OCI-LY7 (cell line): ENCODE measurements at regions not wholly inside any gene's neighbourhood (a gene's known extent, or its start where the extent isn't known, plus 50 kb on each side); places are given as distances from the start of the nearest gene placed in this dataset.

Experiments used
- BruUV-seq: library from RNA; stranded (reverse); fragments of 400-500 nt; replicated peaks from 2 replicates; lab custom pipeline; 2021; lab: Mats Ljungman, UMichigan
- CTCF ChIA-PET: fragments of 300-600 bp; sonication (Branson Sonifier 250); formaldehyde crosslinking; loops from one replicate; lab custom pipeline; 2022; ENCODE audit warnings: antibody characterized with exemption; ENCODE audit not compliant: unreplicated experiment; lab: Charles Lee
- POLR2A ChIA-PET: fragments of 300-600 bp; sonication (Branson Sonifier 250); formaldehyde crosslinking; loops from one replicate; lab custom pipeline; 2022; ENCODE audit warnings: antibody characterized with exemption; lab: Charles Lee
- DNase-seq: peaks from one replicate; pipeline ENCODE4 v3.0.0-alpha.2; 2015; ENCODE audit warnings: low spot score
- H2AFZ ChIP-seq: fragments of 200-600 bp; sonication (generic), shearing (Covaris generic); 2 replicates; pipeline ENCODE4 v1.6.1; 2014; ENCODE audit warnings: mild to moderate bottlenecking, antibody characterized with exemption, low read length, moderate library complexity
- H3K27ac ChIP-seq: fragments of 200-600 bp; sonication (generic); 2 replicates; pipeline ENCODE4 v1.5.1; 2014; ENCODE audit warnings: mixed run types, low read depth, mild to moderate bottlenecking, moderate library complexity, low read length, inconsistent platforms; ENCODE audit not compliant: poor library complexity, severe bottlenecking
- H3K36me3 ChIP-seq: fragments of 200-600 bp; sonication (generic); 2 replicates; pipeline ENCODE4 v1.6.1; 2014; ENCODE audit warnings: mild to moderate bottlenecking, antibody characterized with exemption, low read length, moderate library complexity, mixed read lengths; ENCODE audit not compliant: insufficient read depth
- H3K4me1 ChIP-seq: fragments of 200-600 bp; sonication (generic); 2 replicates; pipeline ENCODE4 v1.5.1; 2014; ENCODE audit warnings: mild to moderate bottlenecking, low read length; ENCODE audit not compliant: insufficient read depth, poor library complexity, severe bottlenecking
- H3K4me2 ChIP-seq: fragments of 200-600 bp; sonication (generic); 2 replicates; pipeline ENCODE4 v1.6.1; 2014; ENCODE audit warnings: mild to moderate bottlenecking, low read length
- H3K4me3 ChIP-seq: fragments of 200-600 bp; sonication (generic); 2 replicates; pipeline ENCODE4 v1.5.1; 2014; ENCODE audit warnings: mild to moderate bottlenecking, low read depth, low read length; ENCODE audit not compliant: poor library complexity, severe bottlenecking
- H3K79me2 ChIP-seq: fragments of 200-600 bp; sonication (generic); 2 replicates; pipeline ENCODE4 v1.6.1; 2016; ENCODE audit warnings: low read depth, mild to moderate bottlenecking, low read length, moderate library complexity, mixed read lengths; ENCODE audit not compliant: insufficient read depth
- H3K9me2 ChIP-seq: fragments of 200-600 bp; sonication (generic); 2 replicates; pipeline ENCODE4 v1.6.1; 2016; ENCODE audit warnings: mild to moderate bottlenecking, low read length, mixed read lengths; ENCODE audit not compliant: insufficient read depth
- H3K9me3 ChIP-seq: fragments of 200-600 bp; sonication (generic); 2 replicates; pipeline ENCODE4 v1.6.1; 2014; ENCODE audit warnings: mild to moderate bottlenecking, mixed run types, low read length, mixed read lengths
- H4K20me1 ChIP-seq: fragments of 200-600 bp; sonication (generic); 2 replicates; pipeline ENCODE4 v1.6.1; 2014; ENCODE audit warnings: mild to moderate bottlenecking, antibody characterized with exemption, low read length, moderate library complexity, mixed read lengths; ENCODE audit not compliant: insufficient read depth
- CTCF ChIP-seq: fragments of 200-600 bp; sonication (generic); conservative IDR thresholded peaks from 2 replicates; pipeline ENCODE4 v1.5.1; 2014; ENCODE audit warnings: mild to moderate bottlenecking, antibody characterized with exemption, low read length, moderate library complexity, mixed read lengths
- EZH2phosphoT487 ChIP-seq: fragments of 200-600 bp; sonication (generic); IDR thresholded peaks from 2 replicates; pipeline ENCODE4 v1.6.1; 2018; ENCODE audit warnings: low read depth, borderline replicate concordance, mild to moderate bottlenecking, mixed run types, antibody characterized with exemption, low read length, moderate library complexity, mixed read lengths
- intact Hi-C: fragments of 100-400 bp; cut with micrococcal nuclease; formaldehyde crosslinking; loops from one replicate; pipeline ENCODE4 v1.10.0; 2022; ENCODE audit not compliant: unreplicated experiment

GRCh38 chr17:53527473-53527872 lies 295.3 kb upstream of the KIF2B start:
- Histone ChIP-seq H3K4me3 (no peak overlapping the region), H3K4me2 (no peak overlapping the region), H3K9me3 (no peaks in the 10 kb centered on the region), H2AFZ (no peak overlapping the region), H3K9me2 (no peaks in the 10 kb centered on the region), H3K36me3 (no peaks in the 10 kb centered on the region), H4K20me1 (no peaks in the 10 kb centered on the region), H3K79me2 (no peaks in the 10 kb centered on the region), H3K27ac (no peak overlapping the region), H3K4me1 (no peaks in the 10 kb centered on the region)
- no peak for DNase-seq
- ChIA-PET POLR2A (interaction anchor here (0.9 kb wide), 1 partner anchor 13 kb away, joined by 5 read pairs; no protein-coding TSS in a partner anchor), CTCF (no interaction called here)
- intact Hi-C loops: no loop called here
- no TSS peak for BruUV-seq
- no peak for TF ChIP-seq EZH2phosphoT487
- TF ChIP-seq CTCF: no peak

DNA sequence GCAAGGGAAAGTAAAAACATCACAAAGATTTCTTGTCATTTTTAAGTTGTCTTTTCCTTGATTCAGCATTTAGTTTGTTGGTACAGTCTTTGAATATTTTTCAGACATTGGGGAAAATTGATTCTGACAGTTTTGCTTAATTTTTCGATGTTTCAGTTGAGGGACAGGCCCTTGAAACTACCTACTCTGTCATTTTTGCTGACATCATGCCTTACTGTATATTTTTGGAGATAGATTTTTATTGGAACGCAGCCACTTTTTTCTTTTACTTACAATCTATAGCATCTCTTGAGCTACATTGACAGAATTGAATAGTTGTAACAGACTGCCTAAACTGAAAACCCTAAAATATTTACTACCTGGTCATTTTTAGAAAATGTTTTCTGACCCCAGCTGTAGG lies 297.1 kb upstream of the KIF2B start:
- TF ChIP-seq CTCF (no peak), EZH2phosphoT487 (no peak)
- no peaks in the 10 kb centered on the region for H3K36me3 ChIP-seq
- no peaks in the 10 kb centered on the region for H4K20me1 ChIP-seq
- H3K9me3 ChIP-seq: no peaks in the 10 kb centered on the region
- ChIA-PET CTCF (no interaction called here), POLR2A (interaction anchor here (0.7 kb wide), 1 partner anchor 996 kb away, joined by 3 read pairs; no protein-coding TSS in a partner anchor)
- no peaks in the 10 kb centered on the region for H3K79me2 ChIP-seq
- H3K9me2 ChIP-seq: no peaks in the 10 kb centered on the region
- H3K4me2 ChIP-seq: no peak overlapping the region
- DNase-seq: no peak
- intact Hi-C loops: no loop called here
- H3K4me1 ChIP-seq: no peaks in the 10 kb centered on the region
- H3K27ac ChIP-seq: no peak overlapping the region
- no peak overlapping the region for H3K4me3 ChIP-seq
- no peak overlapping the region for H2AFZ ChIP-seq
- BruUV-seq: no TSS peak

DNA sequence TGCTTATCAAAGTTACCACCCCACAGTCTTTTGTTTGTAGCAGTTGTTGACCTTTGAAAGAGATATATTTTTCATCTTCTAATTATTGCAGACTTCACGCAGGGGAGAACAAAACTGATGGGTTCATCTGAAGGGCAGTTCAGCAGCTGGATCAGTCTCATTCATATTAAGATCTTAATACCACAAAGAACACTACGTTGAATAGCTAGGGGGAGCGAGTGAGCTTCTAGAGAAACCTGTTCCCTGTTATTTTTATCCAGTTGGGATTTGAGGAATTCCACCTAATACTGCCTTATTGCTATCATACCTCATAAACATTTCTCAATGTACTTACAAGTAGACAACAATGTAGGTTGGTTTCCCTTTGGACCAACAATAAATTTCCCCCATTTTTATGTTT lies 306.1 kb upstream of the KIF2B start:
- Histone ChIP-seq H3K4me2 (no peak overlapping the region), H3K79me2 (no peaks in the 10 kb centered on the region; the same call in 1 of the 2 replicates), H3K27ac (no peak overlapping the region), H3K36me3 (no peaks in the 10 kb centered on the region), H3K4me3 (no peak overlapping the region), H3K4me1 (no peaks in the 10 kb centered on the region), H3K9me2 (no peaks in the 10 kb centered on the region), H2AFZ (no peak overlapping the region), H3K9me3 (no peaks in the 10 kb centered on the region), H4K20me1 (no peaks in the 10 kb centered on the region)
- CTCF ChIA-PET: no interaction called here
- no TSS peak for BruUV-seq
- intact Hi-C loops: no loop called here
- TF ChIP-seq CTCF: no peak
- TF ChIP-seq EZH2phosphoT487: no peak
- POLR2A ChIA-PET: no interaction called here
- no peak for DNase-seq
